Fibroblast of mammary gland (primary cell): ENCODE measurements at regions not wholly inside any gene's neighbourhood (a gene's known extent, or its start where the extent isn't known, plus 50 kb on each side); places are given as distances from the start of the nearest gene placed in this dataset.

Experiments
- DNase-seq: peaks from one replicate; pipeline ENCODE4 v3.0.0-alpha.2; 2010; ENCODE audit warnings: low read depth
- H3K4me3 ChIP-seq: 2 replicates; pipeline ENCODE4 v1.5.1; 2011; ENCODE audit warnings: low read depth, mild to moderate bottlenecking, low read length, moderate library complexity; ENCODE audit not compliant: control insufficient read depth
- TF ChIP-seq, protein P1 (sequence below): conservative IDR thresholded peaks from 2 replicates; pipeline ENCODE4 v1.5.1; 2011; ENCODE audit warnings: low read depth, low read length, inconsistent platforms; ENCODE audit not compliant: control insufficient read depth, insufficient read depth

DNA sequence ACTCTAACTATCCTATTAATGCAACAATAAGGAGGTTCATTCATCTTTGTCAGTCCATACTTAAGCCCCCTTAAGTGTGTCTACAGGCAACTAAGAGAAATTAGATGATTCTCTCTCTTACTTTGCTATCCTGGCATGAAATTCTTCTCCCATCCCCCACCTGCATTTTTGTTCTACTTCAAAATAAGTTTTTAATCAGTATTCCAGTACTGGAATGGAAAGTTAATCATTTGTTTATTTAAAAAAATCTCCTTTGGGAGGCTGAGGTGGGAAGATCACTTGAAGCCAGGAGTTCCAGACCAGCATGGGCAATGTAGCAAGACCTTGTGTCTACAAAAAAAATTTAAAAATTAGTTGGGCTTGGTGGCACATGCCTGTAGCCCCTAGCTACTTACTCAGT, 222.1 kb downstream of the MZT1 start:
- H3K4me3 ChIP-seq: no peak overlapping the region
- TF ChIP-seq, protein P1, sequence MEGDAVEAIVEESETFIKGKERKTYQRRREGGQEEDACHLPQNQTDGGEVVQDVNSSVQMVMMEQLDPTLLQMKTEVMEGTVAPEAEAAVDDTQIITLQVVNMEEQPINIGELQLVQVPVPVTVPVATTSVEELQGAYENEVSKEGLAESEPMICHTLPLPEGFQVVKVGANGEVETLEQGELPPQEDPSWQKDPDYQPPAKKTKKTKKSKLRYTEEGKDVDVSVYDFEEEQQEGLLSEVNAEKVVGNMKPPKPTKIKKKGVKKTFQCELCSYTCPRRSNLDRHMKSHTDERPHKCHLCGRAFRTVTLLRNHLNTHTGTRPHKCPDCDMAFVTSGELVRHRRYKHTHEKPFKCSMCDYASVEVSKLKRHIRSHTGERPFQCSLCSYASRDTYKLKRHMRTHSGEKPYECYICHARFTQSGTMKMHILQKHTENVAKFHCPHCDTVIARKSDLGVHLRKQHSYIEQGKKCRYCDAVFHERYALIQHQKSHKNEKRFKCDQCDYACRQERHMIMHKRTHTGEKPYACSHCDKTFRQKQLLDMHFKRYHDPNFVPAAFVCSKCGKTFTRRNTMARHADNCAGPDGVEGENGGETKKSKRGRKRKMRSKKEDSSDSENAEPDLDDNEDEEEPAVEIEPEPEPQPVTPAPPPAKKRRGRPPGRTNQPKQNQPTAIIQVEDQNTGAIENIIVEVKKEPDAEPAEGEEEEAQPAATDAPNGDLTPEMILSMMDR: no peak
- DNase-seq: no peak

DNA sequence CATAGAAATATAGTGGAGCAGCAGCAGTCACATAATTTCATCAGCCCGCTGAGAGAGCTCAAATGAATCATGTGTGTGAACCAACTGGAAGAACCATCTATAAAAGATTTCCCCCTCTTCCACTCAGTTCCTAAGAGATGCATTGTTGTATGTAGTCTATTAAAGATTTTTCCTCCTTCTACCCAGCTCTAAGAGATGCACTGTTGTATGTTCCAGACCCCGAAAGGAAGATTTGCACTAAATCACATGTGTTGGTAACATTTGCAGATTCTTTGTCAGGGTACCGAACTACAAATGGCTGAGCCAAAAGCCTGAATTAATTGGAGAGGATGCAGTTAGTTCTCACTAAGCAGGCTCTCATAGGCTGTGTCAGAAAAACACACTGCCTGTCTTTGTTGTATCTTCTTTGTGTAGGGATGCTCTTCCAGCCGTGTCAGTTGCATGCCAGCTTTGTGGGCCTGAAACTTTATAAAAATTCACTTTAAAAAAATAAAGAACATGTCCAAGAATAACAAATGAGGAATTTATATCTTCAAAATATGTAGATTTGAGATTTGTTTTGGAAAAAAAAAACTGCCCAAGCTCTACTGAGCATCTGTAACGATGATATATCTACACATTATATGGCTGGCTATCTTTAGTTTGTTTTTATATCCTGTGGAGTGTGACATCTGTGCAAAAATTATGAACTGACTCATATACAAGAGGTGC, 223.1 kb downstream of the MZT1 start:
- H3K4me3 ChIP-seq: no peak overlapping the region
- TF ChIP-seq, protein P1: no peak
- DNase-seq: no peak

DNA sequence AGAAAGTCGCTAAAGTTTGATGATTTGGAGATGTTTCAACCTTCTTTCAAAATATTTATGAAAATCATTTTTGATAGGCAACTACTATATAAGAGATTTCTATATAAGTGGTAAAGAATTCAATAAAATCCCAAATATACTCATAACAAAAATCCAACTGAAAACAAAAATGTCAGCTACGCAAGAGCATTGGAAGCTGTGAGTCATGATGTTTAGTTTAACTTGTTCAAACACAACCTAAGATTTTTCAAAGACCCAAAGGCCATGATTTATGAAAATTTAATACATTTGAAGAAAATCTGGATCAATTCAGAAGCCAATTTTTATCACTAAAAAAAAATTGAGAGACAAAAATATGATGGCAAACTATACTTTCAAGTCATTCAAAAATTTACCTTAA, 226.6 kb downstream of the MZT1 start:
- H3K4me3 ChIP-seq: no peak overlapping the region
- TF ChIP-seq, protein P1: no peak
- no peak for DNase-seq

DNA sequence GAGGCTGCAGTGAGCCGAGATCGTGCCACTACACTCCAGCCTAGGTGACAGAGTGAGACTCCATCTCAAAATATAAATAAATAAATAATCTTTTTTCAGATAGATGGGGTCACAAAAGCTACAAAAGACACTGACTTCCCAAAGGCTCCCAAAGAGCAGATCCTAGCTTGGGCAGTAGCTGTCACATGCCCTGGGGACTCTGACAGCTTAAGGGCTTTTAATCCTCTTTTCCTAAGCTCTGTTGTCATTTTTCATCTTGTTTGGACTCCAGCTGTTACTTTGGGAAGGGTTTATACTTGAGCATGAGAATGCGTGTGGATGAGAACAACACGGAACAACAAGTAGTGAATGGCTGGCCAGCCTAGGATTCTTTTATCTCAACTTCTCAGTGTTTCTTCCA, 231.7 kb downstream of the MZT1 start:
- TF ChIP-seq, protein P1: no peak
- no peak for DNase-seq
- no peak overlapping the region for H3K4me3 ChIP-seq

DNA sequence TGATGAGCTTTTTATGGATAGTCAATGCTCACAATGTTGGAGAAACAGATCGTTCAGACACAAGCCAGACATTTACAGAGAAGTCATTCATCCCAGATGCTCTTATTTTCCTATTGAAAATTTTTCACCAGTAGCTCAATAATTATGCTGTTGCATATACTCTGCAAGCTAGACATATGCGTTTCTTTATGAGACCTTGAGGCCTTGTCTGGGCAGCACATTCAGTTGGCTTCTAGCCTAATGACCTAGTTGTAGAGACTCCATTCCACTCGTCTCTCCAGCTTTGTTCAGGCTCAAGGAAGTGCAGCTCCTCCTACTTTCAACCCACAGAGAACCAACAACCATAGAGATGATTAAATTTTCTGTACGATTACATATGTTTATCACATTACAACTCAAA, 237.7 kb downstream of the MZT1 start:
- TF ChIP-seq, protein P1: no peak
- no peak overlapping the region for H3K4me3 ChIP-seq
- DNase-seq: no peak

DNA sequence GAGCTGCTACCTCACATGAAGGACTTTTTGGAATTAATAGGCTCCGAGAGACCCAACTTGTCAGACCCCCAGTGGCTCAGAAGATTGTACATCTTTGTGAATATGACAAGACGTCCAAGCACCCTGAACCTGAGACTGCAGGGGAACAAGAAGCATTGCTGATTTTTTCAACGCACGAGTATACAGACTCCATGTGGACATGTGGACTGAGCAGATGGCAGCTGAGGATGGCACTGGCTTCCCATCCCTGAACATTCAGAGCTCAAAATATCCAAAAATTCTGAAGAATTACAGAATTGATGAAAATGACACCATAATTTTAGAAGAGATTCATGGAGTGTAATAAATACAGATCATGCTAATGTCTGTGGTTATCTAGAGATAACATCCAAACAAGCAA, 254.1 kb downstream of the MZT1 start:
- no peak for DNase-seq
- TF ChIP-seq, protein P1: no peak
- no peak overlapping the region for H3K4me3 ChIP-seq

DNA sequence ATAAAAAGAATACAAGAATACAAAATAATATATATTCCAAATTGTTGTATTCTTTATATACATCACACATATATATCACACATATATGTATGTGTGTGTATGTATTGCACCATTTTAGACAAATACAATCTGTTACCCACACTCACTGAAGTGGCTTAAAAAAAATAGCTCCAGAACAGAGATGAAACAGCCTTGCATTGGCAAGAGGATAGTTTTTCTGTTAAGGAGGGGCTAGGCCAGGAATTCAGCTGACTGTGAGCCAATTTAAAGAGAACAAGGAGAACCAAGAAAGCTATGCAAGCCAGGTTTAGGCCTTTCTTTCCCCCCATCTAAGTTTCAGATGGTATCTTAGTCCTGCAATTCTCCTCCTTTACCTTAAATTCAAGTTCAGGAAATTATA, 257.5 kb downstream of the MZT1 start:
- TF ChIP-seq, protein P1: no peak
- DNase-seq: no peak
- no peak overlapping the region for H3K4me3 ChIP-seq
